ENCODE measurements at regions not wholly inside any gene's neighbourhood (a gene's known extent, or its start where the extent isn't known, plus 50 kb on each side); places are given as distances from the start of the nearest gene placed in this dataset.

DNA sequence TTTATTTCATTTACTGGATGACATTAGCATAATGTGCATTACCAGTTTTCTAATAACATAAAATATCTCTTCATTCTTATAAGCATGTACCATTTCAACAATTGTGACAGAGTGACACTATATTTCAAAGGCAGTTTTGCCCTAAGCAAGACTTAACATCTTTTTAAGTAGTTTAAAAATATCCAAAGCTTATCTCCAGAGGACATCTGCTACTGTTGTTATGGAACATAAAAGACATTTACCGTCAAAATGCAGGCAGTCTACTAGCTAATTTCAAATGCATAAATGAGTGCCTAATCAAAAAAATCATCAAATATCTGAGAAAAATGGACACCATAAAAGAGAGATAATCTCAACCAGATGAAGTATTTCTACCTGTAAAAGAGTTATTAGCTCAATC lies 782.4 kb upstream of the BRINP3 start (continued):
- TF ChIP-seq, protein P1, sequence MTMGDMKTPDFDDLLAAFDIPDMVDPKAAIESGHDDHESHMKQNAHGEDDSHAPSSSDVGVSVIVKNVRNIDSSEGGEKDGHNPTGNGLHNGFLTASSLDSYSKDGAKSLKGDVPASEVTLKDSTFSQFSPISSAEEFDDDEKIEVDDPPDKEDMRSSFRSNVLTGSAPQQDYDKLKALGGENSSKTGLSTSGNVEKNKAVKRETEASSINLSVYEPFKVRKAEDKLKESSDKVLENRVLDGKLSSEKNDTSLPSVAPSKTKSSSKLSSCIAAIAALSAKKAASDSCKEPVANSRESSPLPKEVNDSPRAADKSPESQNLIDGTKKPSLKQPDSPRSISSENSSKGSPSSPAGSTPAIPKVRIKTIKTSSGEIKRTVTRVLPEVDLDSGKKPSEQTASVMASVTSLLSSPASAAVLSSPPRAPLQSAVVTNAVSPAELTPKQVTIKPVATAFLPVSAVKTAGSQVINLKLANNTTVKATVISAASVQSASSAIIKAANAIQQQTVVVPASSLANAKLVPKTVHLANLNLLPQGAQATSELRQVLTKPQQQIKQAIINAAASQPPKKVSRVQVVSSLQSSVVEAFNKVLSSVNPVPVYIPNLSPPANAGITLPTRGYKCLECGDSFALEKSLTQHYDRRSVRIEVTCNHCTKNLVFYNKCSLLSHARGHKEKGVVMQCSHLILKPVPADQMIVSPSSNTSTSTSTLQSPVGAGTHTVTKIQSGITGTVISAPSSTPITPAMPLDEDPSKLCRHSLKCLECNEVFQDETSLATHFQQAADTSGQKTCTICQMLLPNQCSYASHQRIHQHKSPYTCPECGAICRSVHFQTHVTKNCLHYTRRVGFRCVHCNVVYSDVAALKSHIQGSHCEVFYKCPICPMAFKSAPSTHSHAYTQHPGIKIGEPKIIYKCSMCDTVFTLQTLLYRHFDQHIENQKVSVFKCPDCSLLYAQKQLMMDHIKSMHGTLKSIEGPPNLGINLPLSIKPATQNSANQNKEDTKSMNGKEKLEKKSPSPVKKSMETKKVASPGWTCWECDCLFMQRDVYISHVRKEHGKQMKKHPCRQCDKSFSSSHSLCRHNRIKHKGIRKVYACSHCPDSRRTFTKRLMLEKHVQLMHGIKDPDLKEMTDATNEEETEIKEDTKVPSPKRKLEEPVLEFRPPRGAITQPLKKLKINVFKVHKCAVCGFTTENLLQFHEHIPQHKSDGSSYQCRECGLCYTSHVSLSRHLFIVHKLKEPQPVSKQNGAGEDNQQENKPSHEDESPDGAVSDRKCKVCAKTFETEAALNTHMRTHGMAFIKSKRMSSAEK (CRISPR knock-in tag; IDR thresholded peaks at IDR 0.05; ENCODE audit: borderline replicate concordance): no peak
- TF ChIP-seq, protein P2, sequence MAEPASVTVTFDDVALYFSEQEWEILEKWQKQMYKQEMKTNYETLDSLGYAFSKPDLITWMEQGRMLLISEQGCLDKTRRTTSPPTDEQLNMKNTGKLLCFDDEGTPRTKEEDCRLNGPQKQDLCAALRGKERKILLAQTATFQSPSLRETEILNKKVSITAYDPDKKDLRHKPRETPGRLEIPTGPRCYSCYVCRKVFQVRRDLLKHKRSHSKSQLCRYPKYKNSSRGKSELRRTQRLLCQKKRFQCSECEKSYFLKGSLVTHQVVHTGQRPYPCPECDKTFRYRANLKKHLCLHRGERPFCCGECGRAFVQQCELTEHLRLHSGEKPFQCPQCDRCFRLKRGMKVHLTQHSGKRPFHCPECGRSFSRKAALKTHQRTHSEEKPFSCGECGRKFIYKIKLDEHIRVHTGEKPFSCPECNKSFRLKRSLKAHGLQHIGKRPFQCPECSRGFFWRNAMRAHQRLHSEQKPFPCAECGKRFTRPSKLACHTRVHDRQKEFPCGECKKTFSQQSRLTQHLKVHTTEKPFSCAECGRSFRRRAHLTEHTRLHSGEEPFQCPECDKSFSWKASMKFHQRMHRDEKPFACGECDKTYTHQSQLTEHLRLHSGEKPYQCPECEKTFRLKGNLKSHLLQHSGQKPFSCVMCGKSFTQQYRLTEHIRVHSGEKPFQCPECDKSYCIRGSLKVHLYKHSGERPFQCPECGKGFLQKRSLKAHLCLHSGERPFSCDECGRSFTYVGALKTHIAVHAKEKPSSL (CRISPR knock-in tag; conservative IDR thresholded peaks at IDR 0.05): no peak
- TF ChIP-seq ZNF281 (CRISPR knock-in tag; IDR thresholded peaks at IDR 0.05): no peak
- no peak for TF ChIP-seq FOXJ3 (CRISPR knock-in tag; IDR thresholded peaks at IDR 0.05; ENCODE audit: borderline replicate concordance)
- TF ChIP-seq EMX1 (CRISPR knock-in tag; IDR thresholded peaks at IDR 0.05): no peak
- no peak for TF ChIP-seq ZNF671 (CRISPR knock-in tag; IDR thresholded peaks at IDR 0.05)
- TF ChIP-seq ZNF317 (CRISPR knock-in tag; IDR thresholded peaks at IDR 0.05; ENCODE audit: borderline replicate concordance, low read depth): no peak
- no peak for TF ChIP-seq ZMAT4 (CRISPR knock-in tag; IDR thresholded peaks at IDR 0.05)
- no peak for TF ChIP-seq ETV6 (CRISPR knock-in tag; IDR thresholded peaks at IDR 0.05)
- TF ChIP-seq, protein P3, sequence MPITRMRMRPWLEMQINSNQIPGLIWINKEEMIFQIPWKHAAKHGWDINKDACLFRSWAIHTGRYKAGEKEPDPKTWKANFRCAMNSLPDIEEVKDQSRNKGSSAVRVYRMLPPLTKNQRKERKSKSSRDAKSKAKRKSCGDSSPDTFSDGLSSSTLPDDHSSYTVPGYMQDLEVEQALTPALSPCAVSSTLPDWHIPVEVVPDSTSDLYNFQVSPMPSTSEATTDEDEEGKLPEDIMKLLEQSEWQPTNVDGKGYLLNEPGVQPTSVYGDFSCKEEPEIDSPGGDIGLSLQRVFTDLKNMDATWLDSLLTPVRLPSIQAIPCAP (CRISPR knock-in tag; IDR thresholded peaks at IDR 0.05): no peak
- TF ChIP-seq, protein P4, sequence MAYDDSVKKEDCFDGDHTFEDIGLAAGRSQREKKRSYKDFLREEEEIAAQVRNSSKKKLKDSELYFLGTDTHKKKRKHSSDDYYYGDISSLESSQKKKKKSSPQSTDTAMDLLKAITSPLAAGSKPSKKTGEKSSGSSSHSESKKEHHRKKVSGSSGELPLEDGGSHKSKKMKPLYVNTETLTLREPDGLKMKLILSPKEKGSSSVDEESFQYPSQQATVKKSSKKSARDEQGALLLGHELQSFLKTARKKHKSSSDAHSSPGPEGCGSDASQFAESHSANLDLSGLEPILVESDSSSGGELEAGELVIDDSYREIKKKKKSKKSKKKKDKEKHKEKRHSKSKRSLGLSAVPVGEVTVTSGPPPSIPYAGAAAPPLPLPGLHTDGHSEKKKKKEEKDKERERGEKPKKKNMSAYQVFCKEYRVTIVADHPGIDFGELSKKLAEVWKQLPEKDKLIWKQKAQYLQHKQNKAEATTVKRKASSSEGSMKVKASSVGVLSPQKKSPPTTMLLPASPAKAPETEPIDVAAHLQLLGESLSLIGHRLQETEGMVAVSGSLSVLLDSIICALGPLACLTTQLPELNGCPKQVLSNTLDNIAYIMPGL (CRISPR knock-in tag; IDR thresholded peaks at IDR 0.05): no peak
- TF ChIP-seq NFYB (CRISPR knock-in tag; conservative IDR thresholded peaks at IDR 0.05; ENCODE audit: low read depth): no peak
- no peak for TF ChIP-seq RORB (CRISPR knock-in tag; IDR thresholded peaks at IDR 0.05)
- TF ChIP-seq TEAD4 (CRISPR knock-in tag; IDR thresholded peaks at IDR 0.05): no peak
- TF ChIP-seq JAZF1 (CRISPR knock-in tag; IDR thresholded peaks at IDR 0.05): no peak

- no peak for DNase-seq (ENCODE audit: low spot score)
- Mint-ChIP-seq H3K27me3 (ENCODE audit: low read depth) (no peaks in the 10 kb centered on the region), H3K36me3 (no peaks in the 10 kb centered on the region), H3K27ac (no peak overlapping the region), H3K9me3 (no peaks in the 10 kb centered on the region), H3K4me3 (no peak overlapping the region), H3K4me1 (no peaks in the 10 kb centered on the region)
- CTCF ChIA-PET: no interaction called here
- POLR2A ChIA-PET: no interaction called here
- ATAC-seq: no peak
- TF ChIP-seq ZNF263 (CRISPR knock-in tag; IDR thresholded peaks at IDR 0.05; ENCODE audit: low read depth) (no peak), ESRRA (CRISPR knock-in tag; IDR thresholded peaks at IDR 0.05; ENCODE audit: borderline replicate concordance) (no peak), ZNF396 (CRISPR knock-in tag; IDR thresholded peaks at IDR 0.05; ENCODE audit: borderline replicate concordance) (no peak), TP53 (CRISPR knock-in tag; IDR thresholded peaks at IDR 0.05) (no peak), MYBL2 (CRISPR knock-in tag; IDR thresholded peaks at IDR 0.05) (no peak), OVOL2 (CRISPR knock-in tag; IDR thresholded peaks at IDR 0.05; ENCODE audit: borderline replicate concordance) (no peak)
- TF ChIP-seq, protein P5, sequence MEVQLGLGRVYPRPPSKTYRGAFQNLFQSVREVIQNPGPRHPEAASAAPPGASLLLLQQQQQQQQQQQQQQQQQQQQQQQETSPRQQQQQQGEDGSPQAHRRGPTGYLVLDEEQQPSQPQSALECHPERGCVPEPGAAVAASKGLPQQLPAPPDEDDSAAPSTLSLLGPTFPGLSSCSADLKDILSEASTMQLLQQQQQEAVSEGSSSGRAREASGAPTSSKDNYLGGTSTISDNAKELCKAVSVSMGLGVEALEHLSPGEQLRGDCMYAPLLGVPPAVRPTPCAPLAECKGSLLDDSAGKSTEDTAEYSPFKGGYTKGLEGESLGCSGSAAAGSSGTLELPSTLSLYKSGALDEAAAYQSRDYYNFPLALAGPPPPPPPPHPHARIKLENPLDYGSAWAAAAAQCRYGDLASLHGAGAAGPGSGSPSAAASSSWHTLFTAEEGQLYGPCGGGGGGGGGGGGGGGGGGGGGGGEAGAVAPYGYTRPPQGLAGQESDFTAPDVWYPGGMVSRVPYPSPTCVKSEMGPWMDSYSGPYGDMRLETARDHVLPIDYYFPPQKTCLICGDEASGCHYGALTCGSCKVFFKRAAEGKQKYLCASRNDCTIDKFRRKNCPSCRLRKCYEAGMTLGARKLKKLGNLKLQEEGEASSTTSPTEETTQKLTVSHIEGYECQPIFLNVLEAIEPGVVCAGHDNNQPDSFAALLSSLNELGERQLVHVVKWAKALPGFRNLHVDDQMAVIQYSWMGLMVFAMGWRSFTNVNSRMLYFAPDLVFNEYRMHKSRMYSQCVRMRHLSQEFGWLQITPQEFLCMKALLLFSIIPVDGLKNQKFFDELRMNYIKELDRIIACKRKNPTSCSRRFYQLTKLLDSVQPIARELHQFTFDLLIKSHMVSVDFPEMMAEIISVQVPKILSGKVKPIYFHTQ (CRISPR knock-in tag; IDR thresholded peaks at IDR 0.05): no peak
Measured at GRCh38 chr1:191261111-191261510, 783.4 kb upstream of the BRINP3 start.
